GM12891 (cell line): ENCODE measurements at regions not wholly inside any gene's neighbourhood (a gene's known extent, or its start where the extent isn't known, plus 50 kb on each side); places are given as distances from the start of the nearest gene placed in this dataset.
"Not testable (repeated sequence)": the region's sequence is repeated elsewhere in the genome, so short reads cannot be mapped to it uniquely, and the experiment has no call there.

Source experiments
- POLR2A ChIP-seq: IDR thresholded peaks from 2 replicates; pipeline ENCODE4 v1.6.1; 2011; ENCODE audit warnings: low read depth, low read length, control low read depth
- POLR2AphosphoS5 ChIP-seq: IDR thresholded peaks from 2 replicates; pipeline ENCODE4 v1.6.1; 2011; ENCODE audit warnings: low read depth, low read length, control low read depth
- TAF1 ChIP-seq: IDR thresholded peaks from 2 replicates; pipeline ENCODE4 v1.6.1; 2011; ENCODE audit warnings: low read depth, low read length, control low read depth

DNA sequence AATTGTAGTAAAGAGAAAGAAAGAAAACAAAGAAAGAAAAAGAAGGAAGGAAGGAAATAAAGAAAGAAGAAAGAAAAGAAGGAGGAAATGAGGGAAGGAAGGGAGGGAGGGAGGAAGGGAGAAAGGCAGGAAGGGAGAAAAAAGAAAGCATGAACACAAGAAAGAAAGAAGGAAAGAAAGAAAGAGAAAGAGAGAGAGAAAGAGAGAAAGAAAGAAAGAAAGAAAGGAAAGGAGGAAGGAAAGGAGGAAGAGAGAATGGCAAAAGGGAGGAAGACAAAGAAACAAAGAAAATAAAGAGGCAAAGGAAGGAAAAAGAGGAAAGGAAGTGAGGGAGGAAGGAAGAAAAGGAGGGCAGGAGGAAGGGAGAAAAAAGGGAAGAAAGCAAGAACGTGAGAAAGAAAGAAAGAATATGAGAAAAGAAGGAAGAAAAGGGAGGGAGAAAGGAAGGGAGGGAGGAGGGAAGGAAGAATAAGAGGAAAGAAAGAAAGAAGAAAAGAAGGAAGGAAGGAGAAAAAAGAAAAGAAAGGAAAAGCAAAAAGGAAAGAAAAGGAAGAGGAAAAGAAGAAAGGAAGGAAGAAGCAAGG lies 2775.4 kb downstream of the RPIA start:
- not testable (repeated sequence) for TF ChIP-seq POLR2A, POLR2AphosphoS5, TAF1
